Astrocyte (in vitro differentiated cells and primary cell): ENCODE measurements at regions not wholly inside any gene's neighbourhood (a gene's known extent, or its start where the extent isn't known, plus 50 kb on each side); places are given as distances from the start of the nearest gene placed in this dataset.

Experiments
- DNase-seq: peaks from one replicate; pipeline ENCODE4 v3.0.0-alpha.2; 2010; ENCODE audit warnings: low read depth
- FAIRE-seq: peaks from 2 replicates; lab custom pipeline; 2011; peaks lifted over from hg19 to GRCh38; lab: Jason Lieb, UNC
- H2AFZ ChIP-seq: 2 replicates; pipeline ENCODE4 v1.6.0; 2012; ENCODE audit warnings: low read depth, low read length, inconsistent platforms
- H3K27ac ChIP-seq: 2 replicates; pipeline ENCODE4 v1.5.1; 2011; ENCODE audit warnings: low read depth, low read length, inconsistent platforms
- H3K27me3 ChIP-seq: 2 replicates; pipeline ENCODE4 v1.6.0; 2011; ENCODE audit warnings: low read length, inconsistent platforms; ENCODE audit not compliant: insufficient read depth
- H3K36me3 ChIP-seq: 2 replicates; pipeline ENCODE4 v1.5.1; 2011; ENCODE audit warnings: low read length, inconsistent platforms; ENCODE audit not compliant: insufficient read depth
- H3K4me1 ChIP-seq: 2 replicates; pipeline ENCODE4 v1.5.1; 2011; ENCODE audit warnings: low read length, inconsistent platforms; ENCODE audit not compliant: insufficient read depth
- H3K4me2 ChIP-seq: 2 replicates; pipeline ENCODE4 v1.6.0; 2012; ENCODE audit warnings: low read length, inconsistent platforms
- H3K4me3 ChIP-seq: 2 replicates; pipeline ENCODE4 v1.5.1; 2011; ENCODE audit warnings: low read depth, mild to moderate bottlenecking, low read length, inconsistent platforms; ENCODE audit not compliant: insufficient read depth
- H3K79me2 ChIP-seq: 2 replicates; pipeline ENCODE4 v1.6.0; 2012; ENCODE audit warnings: mild to moderate bottlenecking, low read length, inconsistent platforms; ENCODE audit not compliant: insufficient read depth
- H3K9ac ChIP-seq: 2 replicates; pipeline ENCODE4 v1.6.0; 2012; ENCODE audit warnings: mild to moderate bottlenecking, low read length, inconsistent platforms
- H3K9me3 ChIP-seq: 2 replicates; pipeline ENCODE4 v1.5.1; 2012; ENCODE audit warnings: low read depth, mild to moderate bottlenecking, low read length, inconsistent platforms; ENCODE audit not compliant: insufficient read depth
- H4K20me1 ChIP-seq: 2 replicates; pipeline ENCODE4 v1.6.0; 2012; ENCODE audit warnings: low read length, inconsistent platforms; ENCODE audit not compliant: insufficient read depth
- H3K27ac Mint-ChIP-seq: one replicate; pipeline ENCODE4 v1.8.0; 2021; ENCODE audit warnings: mild to moderate bottlenecking, mixed read lengths; ENCODE audit not compliant: unreplicated experiment
- H3K27me3 Mint-ChIP-seq: one replicate; pipeline ENCODE4 v1.8.0; 2021; ENCODE audit warnings: low read depth, mixed read lengths; ENCODE audit not compliant: unreplicated experiment
- H3K36me3 Mint-ChIP-seq: one replicate; pipeline ENCODE4 v1.8.0; 2021; ENCODE audit warnings: low read depth, mixed read lengths; ENCODE audit not compliant: unreplicated experiment
- H3K4me1 Mint-ChIP-seq: one replicate; pipeline ENCODE4 v1.8.0; 2021; ENCODE audit warnings: low read depth, mixed read lengths; ENCODE audit not compliant: unreplicated experiment
- H3K4me3 Mint-ChIP-seq: one replicate; pipeline ENCODE4 v1.8.0; 2021; ENCODE audit warnings: mild to moderate bottlenecking, moderate library complexity, mixed read lengths; ENCODE audit not compliant: unreplicated experiment
- H3K9me3 Mint-ChIP-seq: one replicate; pipeline ENCODE4 v1.8.0; 2021; ENCODE audit warnings: mild to moderate bottlenecking, mixed read lengths; ENCODE audit not compliant: unreplicated experiment
- EZH2 ChIP-seq: IDR thresholded peaks from 2 replicates; pipeline ENCODE4 v1.6.1; 2012; ENCODE audit warnings: mild to moderate bottlenecking, low read length, inconsistent platforms; ENCODE audit not compliant: insufficient read depth
- TF ChIP-seq, protein P1 (sequence below): IDR thresholded peaks from 2 replicates; pipeline ENCODE4 v1.5.1; 2011; ENCODE audit warnings: low read depth, mild to moderate bottlenecking, inconsistent platforms, low read length, moderate library complexity; ENCODE audit not compliant: insufficient read depth

- Histone ChIP-seq H3K9ac (no peak overlapping the region), H3K36me3 (no peaks in the 10 kb centered on the region), H3K79me2 (no peaks in the 10 kb centered on the region), H3K4me1 (no peaks in the 10 kb centered on the region), H3K27me3 (no peaks in the 10 kb centered on the region), H4K20me1 (no peaks in the 10 kb centered on the region), H3K27ac (no peak overlapping the region), H3K9me3 (no peaks in the 10 kb centered on the region), H3K4me3 (no peak overlapping the region), H2AFZ (no peak overlapping the region), H3K4me2 (no peak overlapping the region)
- Mint-ChIP-seq H3K27ac (no peak overlapping the region), H3K9me3 (peaks cover 6% of the 10 kb centered on the region), H3K4me1 (no peaks in the 10 kb centered on the region), H3K27me3 (no peaks in the 10 kb centered on the region), H3K36me3 (no peaks in the 10 kb centered on the region), H3K4me3 (no peak overlapping the region)
- FAIRE-seq: no peak
- DNase-seq: no peak
- TF ChIP-seq, protein P1, sequence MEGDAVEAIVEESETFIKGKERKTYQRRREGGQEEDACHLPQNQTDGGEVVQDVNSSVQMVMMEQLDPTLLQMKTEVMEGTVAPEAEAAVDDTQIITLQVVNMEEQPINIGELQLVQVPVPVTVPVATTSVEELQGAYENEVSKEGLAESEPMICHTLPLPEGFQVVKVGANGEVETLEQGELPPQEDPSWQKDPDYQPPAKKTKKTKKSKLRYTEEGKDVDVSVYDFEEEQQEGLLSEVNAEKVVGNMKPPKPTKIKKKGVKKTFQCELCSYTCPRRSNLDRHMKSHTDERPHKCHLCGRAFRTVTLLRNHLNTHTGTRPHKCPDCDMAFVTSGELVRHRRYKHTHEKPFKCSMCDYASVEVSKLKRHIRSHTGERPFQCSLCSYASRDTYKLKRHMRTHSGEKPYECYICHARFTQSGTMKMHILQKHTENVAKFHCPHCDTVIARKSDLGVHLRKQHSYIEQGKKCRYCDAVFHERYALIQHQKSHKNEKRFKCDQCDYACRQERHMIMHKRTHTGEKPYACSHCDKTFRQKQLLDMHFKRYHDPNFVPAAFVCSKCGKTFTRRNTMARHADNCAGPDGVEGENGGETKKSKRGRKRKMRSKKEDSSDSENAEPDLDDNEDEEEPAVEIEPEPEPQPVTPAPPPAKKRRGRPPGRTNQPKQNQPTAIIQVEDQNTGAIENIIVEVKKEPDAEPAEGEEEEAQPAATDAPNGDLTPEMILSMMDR: no peak
- TF ChIP-seq EZH2: no peak
These were observed 920.3 kb upstream of the GOT2 start for GRCh38 chr16:59654455-59654854.

GRCh38 chr16:59651662-59652061 is 917.5 kb upstream of the GOT2 start:
- H3K4me2 ChIP-seq: no peak overlapping the region
- no peaks in the 10 kb centered on the region for H3K27me3 Mint-ChIP-seq
- TF ChIP-seq EZH2: no peak
- TF ChIP-seq, protein P1: no peak
- H4K20me1 ChIP-seq: no peaks in the 10 kb centered on the region
- H3K4me3 ChIP-seq: no peak overlapping the region
- peaks cover 6% of the 10 kb centered on the region for H3K9me3 ChIP-seq
- H3K4me1 ChIP-seq: no peaks in the 10 kb centered on the region
- H2AFZ ChIP-seq: no peak overlapping the region
- H3K36me3 ChIP-seq: no peaks in the 10 kb centered on the region
- H3K9ac ChIP-seq: no peak overlapping the region
- H3K79me2 ChIP-seq: no peaks in the 10 kb centered on the region
- DNase-seq (no peak), FAIRE-seq (no peak)
- no peaks in the 10 kb centered on the region for H3K36me3 Mint-ChIP-seq
- H3K27me3 ChIP-seq: no peaks in the 10 kb centered on the region
- H3K27ac Mint-ChIP-seq: no peak overlapping the region
- peaks cover 8% of the 10 kb centered on the region for H3K9me3 Mint-ChIP-seq
- no peak overlapping the region for H3K27ac ChIP-seq
- no peaks in the 10 kb centered on the region for H3K4me1 Mint-ChIP-seq
- no peak overlapping the region for H3K4me3 Mint-ChIP-seq

GRCh38 chr16:59645194-59645593 is 911.1 kb upstream of the GOT2 start:
- TF ChIP-seq, protein P1: no peak
- no peak for TF ChIP-seq EZH2
- no peaks in the 10 kb centered on the region for H3K79me2 ChIP-seq
- no peak overlapping the region for H3K9ac ChIP-seq
- H3K27ac Mint-ChIP-seq: no peak overlapping the region
- H3K27me3 ChIP-seq: no peaks in the 10 kb centered on the region
- DNase-seq: no peak
- H3K9me3 Mint-ChIP-seq: peaks cover 11% of the 10 kb centered on the region
- H3K4me3 ChIP-seq: no peak overlapping the region
- H3K4me3 Mint-ChIP-seq: no peak overlapping the region
- no peaks in the 10 kb centered on the region for H3K27me3 Mint-ChIP-seq
- no peak for FAIRE-seq
- H3K4me2 ChIP-seq: no peak overlapping the region
- no peaks in the 10 kb centered on the region for H3K4me1 ChIP-seq
- no peaks in the 10 kb centered on the region for H3K36me3 ChIP-seq
- peaks cover 6% of the 10 kb centered on the region for H3K9me3 ChIP-seq
- no peak overlapping the region for H2AFZ ChIP-seq
- no peaks in the 10 kb centered on the region for H4K20me1 ChIP-seq
- H3K27ac ChIP-seq: no peak overlapping the region
- H3K4me1 Mint-ChIP-seq: no peaks in the 10 kb centered on the region
- H3K36me3 Mint-ChIP-seq: no peaks in the 10 kb centered on the region
